OCI-LY1 (cell line): ENCODE measurements at regions not wholly inside any gene's neighbourhood (a gene's known extent, or its start where the extent isn't known, plus 50 kb on each side); places are given as distances from the start of the nearest gene placed in this dataset.

Source experiments
- H2AFZ ChIP-seq: fragments of 200-600 bp; sonication (generic), shearing (Covaris generic); 2 replicates; pipeline ENCODE4 v1.6.0; 2014; ENCODE audit warnings: antibody characterized with exemption, mild to moderate bottlenecking, low read length
- H3F3A ChIP-seq: fragments of 200-600 bp; sonication (generic), shearing (Covaris generic); 2 replicates; pipeline ENCODE4 v1.6.0; 2014; ENCODE audit warnings: mild to moderate bottlenecking, antibody characterized with exemption, low read length, moderate library complexity; ENCODE audit not compliant: insufficient read depth
- H3K27ac ChIP-seq: fragments of 200-600 bp; sonication (generic); 2 replicates; pipeline ENCODE4 v1.5.1; 2014; ENCODE audit warnings: low read length, mixed run types, mild to moderate bottlenecking, low read depth; ENCODE audit not compliant: poor library complexity, severe bottlenecking
- H3K27me3 ChIP-seq: fragments of 200-600 bp; sonication (generic); 2 replicates; pipeline ENCODE4 v1.6.0; 2014; ENCODE audit warnings: antibody characterized with exemption, mild to moderate bottlenecking, low read length, moderate library complexity; ENCODE audit not compliant: insufficient read depth
- H3K36me3 ChIP-seq: fragments of 200-600 bp; sonication (generic); 2 replicates; pipeline ENCODE4 v1.6.1; 2014; ENCODE audit warnings: mild to moderate bottlenecking, antibody characterized with exemption, low read length, moderate library complexity, mixed read lengths; ENCODE audit not compliant: insufficient read depth
- H3K4me1 ChIP-seq: fragments of 200-600 bp; sonication (generic); 2 replicates; pipeline ENCODE4 v1.5.1; 2014; ENCODE audit warnings: mild to moderate bottlenecking, low read length, moderate library complexity; ENCODE audit not compliant: insufficient read depth, severe bottlenecking
- H3K4me2 ChIP-seq: fragments of 200-600 bp; sonication (generic), shearing (Covaris generic); 2 replicates; pipeline ENCODE4 v1.6.1; 2014; ENCODE audit warnings: low read length
- H3K4me3 ChIP-seq: fragments of 200-600 bp; sonication (generic); 2 replicates; pipeline ENCODE4 v1.5.1; 2014; ENCODE audit warnings: low read length, low read depth, mild to moderate bottlenecking, mixed read lengths; ENCODE audit not compliant: poor library complexity, severe bottlenecking
- H3K79me2 ChIP-seq: fragments of 200-600 bp; shearing (Covaris generic); 2 replicates; pipeline ENCODE4 v1.6.1; 2016; ENCODE audit warnings: mixed run types, low read length, mixed read lengths; ENCODE audit not compliant: insufficient read depth
- H3K9ac ChIP-seq: fragments of 200-600 bp; sonication (generic), shearing (Covaris generic); 2 replicates; pipeline ENCODE4 v1.6.1; 2014; ENCODE audit warnings: mild to moderate bottlenecking, low read length, mixed read lengths
- H3K9me2 ChIP-seq: fragments of 200-600 bp; sonication (generic), shearing (Covaris generic); 2 replicates; pipeline ENCODE4 v1.6.1; 2014; ENCODE audit warnings: low read depth, mild to moderate bottlenecking, low read length, mixed read lengths
- H3K9me3 ChIP-seq: fragments of 200-600 bp; shearing (Covaris generic); 2 replicates; pipeline ENCODE4 v1.6.1; 2014; ENCODE audit warnings: low read length, mixed read lengths
- H4K20me1 ChIP-seq: fragments of 200-600 bp; sonication (generic), shearing (Covaris generic); 2 replicates; pipeline ENCODE4 v1.6.0; 2016; ENCODE audit warnings: mild to moderate bottlenecking, low read length; ENCODE audit not compliant: insufficient read depth
- EZH2 ChIP-seq: fragments of 200-600 bp; sonication (generic), shearing (Covaris generic); IDR thresholded peaks from 2 replicates; pipeline ENCODE4 v1.8.0; 2017; ENCODE audit warnings: borderline replicate concordance, mixed run types, mild to moderate bottlenecking, antibody characterized with exemption, low read length, moderate library complexity, mixed read lengths
- TF ChIP-seq, protein P1 (sequence below): fragments of 200-600 bp; sonication (generic), shearing (Covaris generic); IDR thresholded peaks from 2 replicates; pipeline ENCODE4 v1.5.1; 2017; ENCODE audit warnings: mild to moderate bottlenecking, antibody characterized with exemption, low read length, moderate library complexity, mixed read lengths

DNA sequence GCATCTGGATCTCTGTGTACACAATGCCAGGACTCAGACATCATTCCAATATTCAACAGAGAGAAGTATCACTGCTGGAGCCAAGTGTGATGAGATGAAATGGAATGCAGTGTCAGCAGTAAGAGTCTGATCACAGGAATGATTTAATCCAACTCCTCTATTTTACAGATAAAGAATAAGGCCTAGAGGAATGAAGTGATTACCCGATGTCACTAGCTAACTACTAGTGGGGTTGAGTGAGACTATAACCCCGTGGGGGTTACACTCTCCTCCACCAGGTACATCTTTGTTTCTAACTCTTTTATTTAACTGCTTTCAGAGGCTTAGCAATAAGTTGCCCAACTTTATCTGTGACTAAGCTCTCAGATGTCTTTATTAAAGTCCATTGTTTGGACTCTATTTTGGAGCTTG lies 94.2 kb upstream of the FAT3 start:
- H3K9ac ChIP-seq, result no peak overlapping the region
- no peaks in the 10 kb centered on the region for H3K9me2 ChIP-seq
- no peaks in the 10 kb centered on the region for H3K36me3 ChIP-seq
- H3K9me3 ChIP-seq, result no peaks in the 10 kb centered on the region
- H3K4me1 ChIP-seq, result no peaks in the 10 kb centered on the region
- H3K79me2 ChIP-seq, result no peaks in the 10 kb centered on the region
- no peaks in the 10 kb centered on the region for H4K20me1 ChIP-seq
- no peaks in the 10 kb centered on the region for H3F3A ChIP-seq
- no peak overlapping the region for H3K4me2 ChIP-seq
- H3K4me3 ChIP-seq, result no peak overlapping the region
- TF ChIP-seq, protein P1, sequence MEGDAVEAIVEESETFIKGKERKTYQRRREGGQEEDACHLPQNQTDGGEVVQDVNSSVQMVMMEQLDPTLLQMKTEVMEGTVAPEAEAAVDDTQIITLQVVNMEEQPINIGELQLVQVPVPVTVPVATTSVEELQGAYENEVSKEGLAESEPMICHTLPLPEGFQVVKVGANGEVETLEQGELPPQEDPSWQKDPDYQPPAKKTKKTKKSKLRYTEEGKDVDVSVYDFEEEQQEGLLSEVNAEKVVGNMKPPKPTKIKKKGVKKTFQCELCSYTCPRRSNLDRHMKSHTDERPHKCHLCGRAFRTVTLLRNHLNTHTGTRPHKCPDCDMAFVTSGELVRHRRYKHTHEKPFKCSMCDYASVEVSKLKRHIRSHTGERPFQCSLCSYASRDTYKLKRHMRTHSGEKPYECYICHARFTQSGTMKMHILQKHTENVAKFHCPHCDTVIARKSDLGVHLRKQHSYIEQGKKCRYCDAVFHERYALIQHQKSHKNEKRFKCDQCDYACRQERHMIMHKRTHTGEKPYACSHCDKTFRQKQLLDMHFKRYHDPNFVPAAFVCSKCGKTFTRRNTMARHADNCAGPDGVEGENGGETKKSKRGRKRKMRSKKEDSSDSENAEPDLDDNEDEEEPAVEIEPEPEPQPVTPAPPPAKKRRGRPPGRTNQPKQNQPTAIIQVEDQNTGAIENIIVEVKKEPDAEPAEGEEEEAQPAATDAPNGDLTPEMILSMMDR, result no peak
- TF ChIP-seq EZH2, result no peak
- H3K27ac ChIP-seq, result no peak overlapping the region
- no peak overlapping the region for H2AFZ ChIP-seq
- H3K27me3 ChIP-seq, result no peaks in the 10 kb centered on the region

DNA sequence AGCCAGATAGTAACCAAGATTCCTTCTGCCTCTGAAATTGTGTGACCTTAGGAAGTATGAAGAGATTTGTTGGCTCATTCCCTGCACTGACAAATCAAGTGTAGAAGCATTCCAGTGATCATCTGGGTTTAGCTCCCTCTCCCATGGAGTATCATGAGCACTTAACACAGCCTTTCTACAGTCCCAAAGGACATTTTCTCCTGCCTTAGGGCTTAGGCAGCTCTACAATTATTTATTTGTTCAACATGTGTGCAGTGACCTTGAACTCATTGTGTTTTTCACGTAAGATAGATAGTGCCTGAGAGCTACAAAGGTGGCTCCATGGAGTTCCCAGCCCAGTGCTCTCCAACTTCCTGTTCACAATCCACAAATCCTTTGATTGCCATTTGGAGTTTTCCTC lies 94.8 kb upstream of the FAT3 start:
- no peak overlapping the region for H3K4me3 ChIP-seq
- H3K9me3 ChIP-seq, result no peaks in the 10 kb centered on the region

DNA sequence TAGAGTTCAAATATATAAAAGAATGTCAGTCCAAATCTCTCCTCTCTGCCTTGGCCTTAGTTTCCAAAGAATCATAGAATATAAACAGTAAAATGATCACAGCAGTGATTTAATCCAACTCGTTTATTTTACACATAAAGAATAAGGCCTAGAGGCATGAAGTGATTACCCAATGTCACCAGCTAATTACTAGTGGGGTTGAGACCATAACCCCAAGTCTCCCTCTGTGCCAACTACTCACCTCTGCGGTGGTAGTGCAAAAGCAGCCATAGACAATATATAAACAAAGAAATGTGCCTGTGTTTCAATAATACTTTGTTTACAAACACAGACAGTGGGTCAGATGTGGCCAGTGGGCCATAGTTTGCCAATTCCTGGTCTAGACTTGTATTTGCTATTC lies 96.6 kb upstream of the FAT3 start:
- Histone ChIP-seq H3K27me3 (no peaks in the 10 kb centered on the region), H2AFZ (no peak overlapping the region), H3K4me2 (no peak overlapping the region), H3K9ac (no peak overlapping the region), H3K4me1 (no peaks in the 10 kb centered on the region), H3K27ac (no peak overlapping the region), H3K9me3 (no peaks in the 10 kb centered on the region), H3F3A (no peaks in the 10 kb centered on the region), H3K4me3 (no peak overlapping the region), H3K36me3 (no peaks in the 10 kb centered on the region), H3K9me2 (no peaks in the 10 kb centered on the region), H3K79me2 (no peaks in the 10 kb centered on the region), H4K20me1 (no peaks in the 10 kb centered on the region)
- TF ChIP-seq, protein P1, result no peak
- TF ChIP-seq EZH2, result no peak

More for the DNA sequence above, 94.8 kb upstream of the FAT3 start:
- Histone ChIP-seq H3K4me2 (no peak overlapping the region), H3K79me2 (no peaks in the 10 kb centered on the region), H4K20me1 (no peaks in the 10 kb centered on the region), H3K27me3 (no peaks in the 10 kb centered on the region), H2AFZ (no peak overlapping the region), H3K9me2 (no peaks in the 10 kb centered on the region), H3K27ac (no peak overlapping the region), H3K36me3 (no peaks in the 10 kb centered on the region), H3F3A (no peaks in the 10 kb centered on the region), H3K9ac (no peak overlapping the region), H3K4me1 (no peaks in the 10 kb centered on the region)
- TF ChIP-seq, protein P1, result no peak
- TF ChIP-seq EZH2, result no peak
